ENCODE measurements at regions not wholly inside any gene's neighbourhood (a gene's known extent, or its start where the extent isn't known, plus 50 kb on each side); places are given as distances from the start of the nearest gene placed in this dataset.
"Not testable (repeated sequence)": the region's sequence is repeated elsewhere in the genome, so short reads cannot be mapped to it uniquely, and the experiment has no call there.

- no peak for TF ChIP-seq TAF1 (IDR thresholded peaks at IDR 0.05; ENCODE audit: borderline replicate concordance, low read depth, low read length)
- no peak for TF ChIP-seq POLR2AphosphoS5 (IDR thresholded peaks at IDR 0.05; ENCODE audit: low read depth, low read length)
- TF ChIP-seq POLR2A (IDR thresholded peaks at IDR 0.05; ENCODE audit: low read depth, low read length): no peak
- no peak for FAIRE-seq
- DNase-seq (ENCODE audit: insufficient read length): no peak
Measured at GRCh38 chr5:25027526-25027925, 382.7 kb upstream of the CDH10 start.

GRCh38 chr5:25027061-25027460, 382.3 kb upstream of the CDH10 start:
- no peak for FAIRE-seq
- DNase-seq (ENCODE audit: insufficient read length): no peak
- TF ChIP-seq POLR2A (IDR thresholded peaks at IDR 0.05; ENCODE audit: low read depth, low read length) (no peak), TAF1 (IDR thresholded peaks at IDR 0.05; ENCODE audit: borderline replicate concordance, low read depth, low read length) (no peak), POLR2AphosphoS5 (IDR thresholded peaks at IDR 0.05; ENCODE audit: low read depth, low read length) (no peak)

- DNase-seq (ENCODE audit: insufficient read length) (no peak), FAIRE-seq (no peak)
- no peak for TF ChIP-seq POLR2A (IDR thresholded peaks at IDR 0.05; ENCODE audit: low read depth, low read length)
- TF ChIP-seq TAF1 (IDR thresholded peaks at IDR 0.05; ENCODE audit: borderline replicate concordance, low read depth, low read length): no peak
- no peak for TF ChIP-seq POLR2AphosphoS5 (IDR thresholded peaks at IDR 0.05; ENCODE audit: low read depth, low read length)
Measured at GRCh38 chr5:25025831-25026230, 381.1 kb upstream of the CDH10 start.

GRCh38 chr5:25020454-25020853, 375.7 kb upstream of the CDH10 start:
- no peak for DNase-seq (ENCODE audit: insufficient read length)
- FAIRE-seq: no peak
- TF ChIP-seq POLR2AphosphoS5 (IDR thresholded peaks at IDR 0.05; ENCODE audit: low read depth, low read length): no peak
- TF ChIP-seq TAF1 (IDR thresholded peaks at IDR 0.05; ENCODE audit: borderline replicate concordance, low read depth, low read length): no peak
- no peak for TF ChIP-seq POLR2A (IDR thresholded peaks at IDR 0.05; ENCODE audit: low read depth, low read length)

- DNase-seq (ENCODE audit: insufficient read length) (no peak), FAIRE-seq (no peak)
- no peak for TF ChIP-seq POLR2A (IDR thresholded peaks at IDR 0.05; ENCODE audit: low read depth, low read length)
Measured at GRCh38 chr5:25009063-25009462, 364.3 kb upstream of the CDH10 start.

- no peak for DNase-seq (ENCODE audit: insufficient read length)
- FAIRE-seq: no peak
- no peak for TF ChIP-seq POLR2AphosphoS5 (IDR thresholded peaks at IDR 0.05; ENCODE audit: low read depth, low read length)
- no peak for TF ChIP-seq POLR2A (IDR thresholded peaks at IDR 0.05; ENCODE audit: low read depth, low read length)
- TF ChIP-seq TAF1 (IDR thresholded peaks at IDR 0.05; ENCODE audit: borderline replicate concordance, low read depth, low read length): no peak
Measured at GRCh38 chr5:25006734-25007133, 362.0 kb upstream of the CDH10 start.

- FAIRE-seq: no peak
- no peak for DNase-seq (ENCODE audit: insufficient read length)
- TF ChIP-seq POLR2AphosphoS5 (IDR thresholded peaks at IDR 0.05; ENCODE audit: low read depth, low read length) (no peak), POLR2A (IDR thresholded peaks at IDR 0.05; ENCODE audit: low read depth, low read length) (no peak), TAF1 (IDR thresholded peaks at IDR 0.05; ENCODE audit: borderline replicate concordance, low read depth, low read length) (no peak)
Measured at GRCh38 chr5:25006237-25006636, 361.5 kb upstream of the CDH10 start.

- FAIRE-seq: no peak
- DNase-seq (ENCODE audit: insufficient read length): no peak
- TF ChIP-seq POLR2A (IDR thresholded peaks at IDR 0.05; ENCODE audit: low read depth, low read length) (no peak), POLR2AphosphoS5 (IDR thresholded peaks at IDR 0.05; ENCODE audit: low read depth, low read length) (no peak), TAF1 (IDR thresholded peaks at IDR 0.05; ENCODE audit: borderline replicate concordance, low read depth, low read length) (no peak)
Measured at GRCh38 chr5:25005431-25005830, 360.7 kb upstream of the CDH10 start.

GRCh38 chr5:25002371-25002770, 357.6 kb upstream of the CDH10 start:
- DNase-seq (ENCODE audit: insufficient read length) (no peak), FAIRE-seq (no peak)
- TF ChIP-seq TAF1 (IDR thresholded peaks at IDR 0.05; ENCODE audit: borderline replicate concordance, low read depth, low read length) (no peak), POLR2A (IDR thresholded peaks at IDR 0.05; ENCODE audit: low read depth, low read length) (no peak), POLR2AphosphoS5 (IDR thresholded peaks at IDR 0.05; ENCODE audit: low read depth, low read length) (no peak)

- TF ChIP-seq POLR2AphosphoS5 (IDR thresholded peaks at IDR 0.05; ENCODE audit: low read depth, low read length) (no peak), TAF1 (IDR thresholded peaks at IDR 0.05; ENCODE audit: borderline replicate concordance, low read depth, low read length) (no peak), POLR2A (IDR thresholded peaks at IDR 0.05; ENCODE audit: low read depth, low read length) (no peak)
- FAIRE-seq (no peak), DNase-seq (ENCODE audit: insufficient read length) (no peak)
Measured at GRCh38 chr5:24999732-25000131, 355.0 kb upstream of the CDH10 start.

GRCh38 chr5:24998641-24999040, 353.9 kb upstream of the CDH10 start:
- FAIRE-seq (no peak), DNase-seq (ENCODE audit: insufficient read length) (no peak)
- no peak for TF ChIP-seq TAF1 (IDR thresholded peaks at IDR 0.05; ENCODE audit: borderline replicate concordance, low read depth, low read length)
- TF ChIP-seq POLR2AphosphoS5 (IDR thresholded peaks at IDR 0.05; ENCODE audit: low read depth, low read length): no peak
- no peak for TF ChIP-seq POLR2A (IDR thresholded peaks at IDR 0.05; ENCODE audit: low read depth, low read length)

- no peak for TF ChIP-seq TAF1 (IDR thresholded peaks at IDR 0.05; ENCODE audit: borderline replicate concordance, low read depth, low read length)
- no peak for TF ChIP-seq POLR2A (IDR thresholded peaks at IDR 0.05; ENCODE audit: low read depth, low read length)
- TF ChIP-seq POLR2AphosphoS5 (IDR thresholded peaks at IDR 0.05; ENCODE audit: low read depth, low read length): no peak
- FAIRE-seq (no peak), DNase-seq (ENCODE audit: insufficient read length) (no peak)
Measured at GRCh38 chr5:24986326-24986725, 341.5 kb upstream of the CDH10 start.

- not testable (repeated sequence) for DNase-seq (ENCODE audit: insufficient read length); FAIRE-seq
Measured at GRCh38 chr5:24978552-24978951, 333.8 kb upstream of the CDH10 start.
